Fibroblast of lung (primary cell): ENCODE measurements at regions not wholly inside any gene's neighbourhood (a gene's known extent, or its start where the extent isn't known, plus 50 kb on each side); places are given as distances from the start of the nearest gene placed in this dataset.
"Not testable (repeated sequence)": the region's sequence is repeated elsewhere in the genome, so short reads cannot be mapped to it uniquely, and the experiment has no call there.

Experiments
- CTCF ChIP-seq, 2 donors: IDR thresholded peaks in 1 of 2; conservative IDR thresholded peaks in 1 of 2; 1 replicate in 1 of 2; 2 replicates in 1 of 2; pipeline ENCODE4 v1.5.1; 2011 to 2012; ENCODE audit warnings: low read length in 2 of 2, control low read depth in 1 of 2, inconsistent platforms in 1 of 2, low read depth in 1 of 2, mild to moderate bottlenecking in 1 of 2
- EZH2 ChIP-seq: IDR thresholded peaks from 2 replicates; pipeline ENCODE4 v1.5.1; 2012; ENCODE audit warnings: low read length, control low read depth, mild to moderate bottlenecking; ENCODE audit errors: missing control alignments

- TF ChIP-seq CTCF (conservative IDR thresholded peaks at IDR 0.05 in 1 of 2, IDR thresholded peaks at IDR 0.05 in 1 of 2; ENCODE audit: low read depth in 1 of 2, low read length in 2 of 2); EZH2: not testable (repeated sequence)
Measured at GRCh38 chr6:85356743-85357142, 93.1 kb upstream of the NT5E start.
